ENCODE measurements at regions not wholly inside any gene's neighbourhood (a gene's known extent, or its start where the extent isn't known, plus 50 kb on each side); places are given as distances from the start of the nearest gene placed in this dataset.
A peak's percentile ranks its signal among the peaks of the same experiment; 100 is the strongest.
"Not testable (repeated sequence)": the region's sequence is repeated elsewhere in the genome, so short reads cannot be mapped to it uniquely, and the experiment has no call there.

GRCh38 chr18:10094154-10094553 is 180.3 kb downstream of the VAPA start:
- Histone ChIP-seq H3K9ac (ENCODE audit: low read depth in 1 of 2, low read length in 2 of 2) (no peak overlapping the region), H3K4me1 (ENCODE audit: control insufficient read depth in 2 of 2, insufficient read depth in 2 of 2, low read length in 2 of 2) (no peaks in the 10 kb centered on the region), H3K36me3 (ENCODE audit: control insufficient read depth in 2 of 2, insufficient read depth in 2 of 2, low read length in 2 of 2) (no peaks in the 10 kb centered on the region), H3K27me3 (ENCODE audit: control insufficient read depth in 2 of 2, insufficient read depth in 2 of 2, low read length in 2 of 2) (no peaks in the 10 kb centered on the region), H3K27ac (ENCODE audit: low read depth in 2 of 2, low read length in 2 of 2) (no peak overlapping the region), H3K4me3 (ENCODE audit: low read length in 2 of 2) (no peak overlapping the region), H3K9me3 (ENCODE audit: control insufficient read depth in 2 of 2, low read length in 2 of 2) (no peaks in the 10 kb centered on the region)

GRCh38 chr18:10094655-10095054 is 180.8 kb downstream of the VAPA start:
- no peaks in the 10 kb centered on the region for H3K27me3 ChIP-seq (ENCODE audit: control insufficient read depth in 2 of 2, insufficient read depth in 2 of 2, low read length in 2 of 2)
- H3K36me3 ChIP-seq (ENCODE audit: control insufficient read depth in 2 of 2, insufficient read depth in 2 of 2, low read length in 2 of 2) = no peaks in the 10 kb centered on the region
- H3K4me1 ChIP-seq (ENCODE audit: control insufficient read depth in 2 of 2, insufficient read depth in 2 of 2, low read length in 2 of 2) = no peaks in the 10 kb centered on the region
- H3K4me3 ChIP-seq (ENCODE audit: low read length in 2 of 2) = no peak overlapping the region
- H3K9me3 ChIP-seq (ENCODE audit: control insufficient read depth in 2 of 2, low read length in 2 of 2) = no peaks in the 10 kb centered on the region
- H3K9ac ChIP-seq (ENCODE audit: low read depth in 1 of 2, low read length in 2 of 2) = no peak overlapping the region
- no peak overlapping the region for H3K27ac ChIP-seq (ENCODE audit: low read depth in 2 of 2, low read length in 2 of 2)

DNA sequence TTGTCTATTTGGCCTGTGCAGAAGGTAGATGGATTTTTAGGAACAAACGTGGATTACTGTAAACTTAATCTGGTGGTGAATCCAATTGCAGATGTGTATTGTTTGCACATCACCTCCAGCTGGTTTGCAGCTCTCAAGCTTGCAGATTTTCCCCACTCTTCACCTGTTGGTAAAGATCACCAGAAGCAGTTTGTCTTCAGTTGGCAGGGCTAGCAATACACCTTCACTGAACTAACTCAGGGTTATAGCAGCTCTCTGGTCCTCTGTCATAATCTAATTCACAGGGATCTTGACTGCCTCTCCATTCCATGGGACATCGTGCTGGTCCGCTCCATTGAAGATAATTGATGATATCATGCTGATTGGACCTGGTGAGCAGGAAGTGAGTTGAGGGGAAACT is 181.5 kb downstream of the VAPA start:
- Histone ChIP-seq H3K9me3 (ENCODE audit: control insufficient read depth in 2 of 2, low read length in 2 of 2) (no peaks in the 10 kb centered on the region), H3K9ac (ENCODE audit: low read depth in 1 of 2, low read length in 2 of 2) (no peak overlapping the region), H3K27me3 (ENCODE audit: control insufficient read depth in 2 of 2, insufficient read depth in 2 of 2, low read length in 2 of 2) (no peaks in the 10 kb centered on the region), H3K4me1 (ENCODE audit: control insufficient read depth in 2 of 2, insufficient read depth in 2 of 2, low read length in 2 of 2) (no peaks in the 10 kb centered on the region), H3K27ac (ENCODE audit: low read depth in 2 of 2, low read length in 2 of 2) (no peak overlapping the region), H3K4me3 (ENCODE audit: low read length in 2 of 2) (no peak overlapping the region), H3K36me3 (ENCODE audit: control insufficient read depth in 2 of 2, insufficient read depth in 2 of 2, low read length in 2 of 2) (no peaks in the 10 kb centered on the region)

DNA sequence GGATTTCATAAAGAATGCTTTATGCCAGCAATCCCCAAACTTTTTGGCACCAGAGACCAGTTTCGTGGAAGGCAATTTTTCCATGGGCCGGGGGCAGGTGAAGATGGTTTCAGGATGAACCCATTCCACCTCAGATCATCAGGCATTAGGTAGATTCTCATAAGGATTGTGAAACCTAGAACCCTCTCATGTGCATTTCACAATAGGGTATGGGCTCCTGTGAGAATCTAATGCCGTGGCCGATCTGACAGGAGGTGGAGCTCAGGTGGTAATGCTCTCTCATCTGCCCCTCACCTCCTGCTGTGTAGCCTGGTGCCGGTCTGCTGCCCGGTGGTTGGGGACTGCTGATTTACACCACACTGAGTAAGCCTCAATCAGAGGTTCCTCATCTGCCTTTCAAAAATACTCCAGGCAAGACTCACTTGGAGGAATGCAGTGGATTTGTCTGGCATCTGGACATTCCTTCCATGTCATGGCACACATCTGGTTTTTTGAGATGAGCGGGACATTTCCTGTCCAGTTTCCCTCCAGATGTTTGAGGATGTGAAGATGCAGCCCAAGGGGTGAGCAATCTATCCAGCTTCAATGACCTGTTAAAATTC is 185.8 kb downstream of the VAPA start:
- Histone ChIP-seq H3K27ac (ENCODE audit: low read depth in 2 of 2, low read length in 2 of 2) (no peak overlapping the region), H3K9me3 (ENCODE audit: control insufficient read depth in 2 of 2, low read length in 2 of 2) (no peaks in the 10 kb centered on the region), H3K9ac (ENCODE audit: low read depth in 1 of 2, low read length in 2 of 2) (no peak overlapping the region)

GRCh38 chr18:10100196-10100595 is 186.4 kb downstream of the VAPA start:
- no peak overlapping the region for H3K9ac ChIP-seq (ENCODE audit: low read depth in 1 of 2, low read length in 2 of 2)
- no peaks in the 10 kb centered on the region for H3K27me3 ChIP-seq (ENCODE audit: control insufficient read depth in 2 of 2, insufficient read depth in 2 of 2, low read length in 2 of 2)
- H3K4me1 ChIP-seq (ENCODE audit: control insufficient read depth in 2 of 2, insufficient read depth in 2 of 2, low read length in 2 of 2) = no peaks in the 10 kb centered on the region

More for the DNA sequence above, 185.8 kb downstream of the VAPA start:
- no peaks in the 10 kb centered on the region for H3K36me3 ChIP-seq (ENCODE audit: control insufficient read depth in 2 of 2, insufficient read depth in 2 of 2, low read length in 2 of 2)
- H3K4me3 ChIP-seq (ENCODE audit: low read length in 2 of 2) = no peak overlapping the region
- H3K27me3 ChIP-seq (ENCODE audit: control insufficient read depth in 2 of 2, insufficient read depth in 2 of 2, low read length in 2 of 2) = no peaks in the 10 kb centered on the region
- H3K4me1 ChIP-seq (ENCODE audit: control insufficient read depth in 2 of 2, insufficient read depth in 2 of 2, low read length in 2 of 2) = no peaks in the 10 kb centered on the region

DNA sequence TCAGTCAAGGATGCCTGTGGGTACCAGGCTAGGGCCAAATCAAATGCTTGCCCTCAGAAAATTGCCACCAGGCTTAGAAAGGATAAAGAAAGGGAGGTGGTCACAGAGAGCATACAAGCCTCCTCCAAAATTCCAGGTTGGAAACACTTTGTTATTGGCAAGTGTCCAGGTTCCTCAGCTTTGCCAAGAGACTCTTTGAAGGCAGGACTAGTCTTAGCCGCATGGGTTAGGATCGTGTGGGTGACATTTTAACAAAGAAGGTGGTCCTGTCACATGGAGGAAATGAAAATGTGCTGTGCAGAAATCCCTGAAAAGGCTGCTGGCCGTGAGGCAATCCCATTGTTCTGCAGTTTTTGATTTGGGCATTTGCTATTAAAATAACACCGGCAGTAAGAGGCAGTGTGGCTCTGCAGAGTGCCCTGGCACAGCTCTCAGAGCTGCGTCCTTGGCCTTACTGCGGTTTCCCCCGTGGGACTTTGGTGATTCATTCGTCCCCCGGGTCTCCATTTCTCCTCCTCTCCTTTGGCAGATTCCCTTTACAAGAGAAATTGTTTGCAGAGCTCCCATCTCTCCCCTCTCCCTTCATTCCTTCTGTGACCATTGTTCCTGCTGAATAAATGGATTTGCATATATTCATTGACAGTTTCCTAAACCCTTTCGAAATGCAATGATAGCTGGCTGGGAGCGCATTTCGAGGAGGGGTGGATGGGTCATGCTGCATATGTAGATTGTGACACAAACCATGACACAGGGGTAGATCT is 187.3 kb downstream of the VAPA start:
- H3K27ac ChIP-seq (ENCODE audit: low read depth in 2 of 2, low read length in 2 of 2) = no peak overlapping the region
- no peak overlapping the region for H3K4me3 ChIP-seq (ENCODE audit: low read length in 2 of 2)
- H3K36me3 ChIP-seq (ENCODE audit: control insufficient read depth in 2 of 2, insufficient read depth in 2 of 2, low read length in 2 of 2) = no peaks in the 10 kb centered on the region
- H3K9ac ChIP-seq (ENCODE audit: low read depth in 1 of 2, low read length in 2 of 2) = no peak overlapping the region
- H3K27me3 ChIP-seq (ENCODE audit: control insufficient read depth in 2 of 2, insufficient read depth in 2 of 2, low read length in 2 of 2) = no peaks in the 10 kb centered on the region
- H3K9me3 ChIP-seq (ENCODE audit: control insufficient read depth in 2 of 2, low read length in 2 of 2) = no peaks in the 10 kb centered on the region
- no peaks in the 10 kb centered on the region for H3K4me1 ChIP-seq (ENCODE audit: control insufficient read depth in 2 of 2, insufficient read depth in 2 of 2, low read length in 2 of 2)

More at GRCh38 chr18:10100196-10100595, 186.4 kb downstream of the VAPA start:
- H3K9me3 ChIP-seq (ENCODE audit: control insufficient read depth in 2 of 2, low read length in 2 of 2) = no peaks in the 10 kb centered on the region
- H3K36me3 ChIP-seq (ENCODE audit: control insufficient read depth in 2 of 2, insufficient read depth in 2 of 2, low read length in 2 of 2) = no peaks in the 10 kb centered on the region
- H3K27ac ChIP-seq (ENCODE audit: low read depth in 2 of 2, low read length in 2 of 2) = no peak overlapping the region
- H3K4me3 ChIP-seq (ENCODE audit: low read length in 2 of 2) = no peak overlapping the region

DNA sequence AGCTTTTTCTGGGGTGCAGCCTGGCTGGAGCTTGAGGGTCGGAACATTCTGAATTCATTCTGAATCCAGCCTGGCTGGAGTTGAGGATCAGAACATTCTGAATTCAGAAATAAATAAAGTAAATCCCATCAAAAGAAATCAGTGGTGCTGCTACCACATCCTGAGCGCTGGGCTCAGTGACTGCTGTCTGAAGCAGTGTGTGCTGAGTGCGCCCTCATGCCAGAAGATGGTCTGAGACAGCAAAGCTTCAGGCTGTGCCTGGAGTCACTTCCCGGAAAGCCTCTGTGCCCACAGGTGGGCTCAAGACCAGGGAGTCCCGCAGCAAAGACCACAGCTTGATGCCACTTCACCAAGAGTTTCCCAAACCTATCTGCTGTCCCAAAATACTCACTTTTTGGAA is 187.9 kb downstream of the VAPA start:
- Histone ChIP-seq H3K4me3 (ENCODE audit: low read length in 2 of 2) (no peak overlapping the region), H3K27ac (ENCODE audit: low read depth in 2 of 2, low read length in 2 of 2) (no peak overlapping the region), H3K9me3 (ENCODE audit: control insufficient read depth in 2 of 2, low read length in 2 of 2) (no peaks in the 10 kb centered on the region)

GRCh38 chr18:10105118-10105517 is 191.3 kb downstream of the VAPA start:
- H3K4me1 ChIP-seq (ENCODE audit: control insufficient read depth in 2 of 2, insufficient read depth in 2 of 2, low read length in 2 of 2); H3K9me3 ChIP-seq (ENCODE audit: control insufficient read depth in 2 of 2, low read length in 2 of 2); H3K27ac ChIP-seq (ENCODE audit: low read depth in 2 of 2, low read length in 2 of 2); H3K27me3 ChIP-seq (ENCODE audit: control insufficient read depth in 2 of 2, insufficient read depth in 2 of 2, low read length in 2 of 2); H3K36me3 ChIP-seq (ENCODE audit: control insufficient read depth in 2 of 2, insufficient read depth in 2 of 2, low read length in 2 of 2); H3K9ac ChIP-seq (ENCODE audit: low read depth in 1 of 2, low read length in 2 of 2); H3K4me3 ChIP-seq (ENCODE audit: low read length in 2 of 2): not testable (repeated sequence)

More for the DNA sequence above, 187.9 kb downstream of the VAPA start:
- Histone ChIP-seq H3K4me1 (ENCODE audit: control insufficient read depth in 2 of 2, insufficient read depth in 2 of 2, low read length in 2 of 2) (no peaks in the 10 kb centered on the region), H3K27me3 (ENCODE audit: control insufficient read depth in 2 of 2, insufficient read depth in 2 of 2, low read length in 2 of 2) (no peaks in the 10 kb centered on the region), H3K9ac (ENCODE audit: low read depth in 1 of 2, low read length in 2 of 2) (no peak overlapping the region), H3K36me3 (ENCODE audit: control insufficient read depth in 2 of 2, insufficient read depth in 2 of 2, low read length in 2 of 2) (no peaks in the 10 kb centered on the region)

DNA sequence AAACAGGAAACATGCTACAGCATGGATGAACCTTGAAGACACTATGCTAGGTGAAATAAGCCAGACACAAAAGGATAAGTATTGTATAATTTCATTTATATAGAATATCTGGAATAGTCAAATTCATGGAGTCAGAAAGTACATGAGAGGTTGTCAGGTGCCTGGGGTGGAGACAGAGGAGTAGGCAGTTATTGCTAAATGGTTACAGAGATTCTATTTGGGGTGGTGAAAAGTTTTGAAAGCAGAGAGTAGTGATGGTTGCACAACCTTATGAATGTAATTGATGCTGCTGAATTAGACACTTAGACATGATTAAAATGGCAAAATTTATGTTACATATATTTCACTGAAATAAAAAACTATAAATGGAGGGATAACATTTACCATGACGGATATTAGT is 197.4 kb downstream of the VAPA start:
- no peaks in the 10 kb centered on the region for H3K36me3 ChIP-seq (ENCODE audit: control insufficient read depth in 2 of 2, insufficient read depth in 2 of 2, low read length in 2 of 2)
- no peak overlapping the region for H3K9ac ChIP-seq (ENCODE audit: low read depth in 1 of 2, low read length in 2 of 2)
- peaks cover 0 to 2% of the 10 kb centered on the region in 2 donors for H3K27me3 ChIP-seq (ENCODE audit: control insufficient read depth in 2 of 2, insufficient read depth in 2 of 2, low read length in 2 of 2)
- H3K4me3 ChIP-seq (ENCODE audit: low read length in 2 of 2) = no peak overlapping the region
- no peaks in the 10 kb centered on the region for H3K4me1 ChIP-seq (ENCODE audit: control insufficient read depth in 2 of 2, insufficient read depth in 2 of 2, low read length in 2 of 2)
- H3K27ac ChIP-seq (ENCODE audit: low read depth in 2 of 2, low read length in 2 of 2) = no peak overlapping the region
- no peaks in the 10 kb centered on the region for H3K9me3 ChIP-seq (ENCODE audit: control insufficient read depth in 2 of 2, low read length in 2 of 2)

DNA sequence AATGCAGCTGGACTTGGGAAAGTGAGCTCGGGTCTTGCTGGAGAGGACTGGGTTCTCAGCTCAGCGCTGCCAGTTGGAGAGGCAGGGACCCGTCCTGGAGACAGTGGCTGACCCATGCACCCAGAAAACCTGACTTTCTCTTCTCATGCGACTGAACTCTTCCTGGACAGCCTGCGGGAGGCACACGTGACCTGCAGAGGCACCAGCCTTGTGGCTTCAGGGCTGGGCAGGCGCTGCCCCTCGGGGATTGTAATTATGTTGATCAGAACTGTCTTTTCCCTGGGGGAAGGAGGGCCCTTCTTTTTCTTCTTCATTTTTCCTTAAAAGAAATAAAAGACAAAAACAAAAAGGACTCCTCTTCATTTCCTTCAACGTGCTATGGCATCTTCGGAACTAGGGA is 198.1 kb downstream of the VAPA start:
- Histone ChIP-seq H3K9ac (ENCODE audit: low read depth in 1 of 2, low read length in 2 of 2) (peak overlapping the region in 1 of 2 donors; percentile 28), H3K36me3 (ENCODE audit: control insufficient read depth in 2 of 2, insufficient read depth in 2 of 2, low read length in 2 of 2) (no peaks in the 10 kb centered on the region), H3K4me1 (ENCODE audit: control insufficient read depth in 2 of 2, insufficient read depth in 2 of 2, low read length in 2 of 2) (no peaks in the 10 kb centered on the region), H3K4me3 (ENCODE audit: low read length in 2 of 2) (no peak overlapping the region), H3K9me3 (ENCODE audit: control insufficient read depth in 2 of 2, low read length in 2 of 2) (no peaks in the 10 kb centered on the region), H3K27ac (ENCODE audit: low read depth in 2 of 2, low read length in 2 of 2) (no peak overlapping the region), H3K27me3 (ENCODE audit: control insufficient read depth in 2 of 2, insufficient read depth in 2 of 2, low read length in 2 of 2) (peaks cover 0 to 2% of the 10 kb centered on the region in 2 donors)
